ENCODE measurements at regions not wholly inside any gene's neighbourhood (a gene's known extent, or its start where the extent isn't known, plus 50 kb on each side); places are given as distances from the start of the nearest gene placed in this dataset.

- no peaks in the 10 kb centered on the region for H3K4me1 ChIP-seq
- no peak for DNase-seq
- H3K27me3 ChIP-seq: no peaks in the 10 kb centered on the region
- in situ Hi-C loops (cut with MboI; ENCODE audit: low sequenced_read_pairs in 4 of 4) (no loop called here), intact Hi-C loops (cut with DNase I; ENCODE audit: low total_unique reads) (no loop called here)
- no peak overlapping the region for H3K4me3 ChIP-seq
- no peak overlapping the region for H3K27ac ChIP-seq
- no peaks in the 10 kb centered on the region for H3K9me3 ChIP-seq
- no peak for TF ChIP-seq CTCF (IDR thresholded peaks at IDR 0.05 in 4 of 5, conservative IDR thresholded peaks at IDR 0.05 in 1 of 5)
- TF ChIP-seq POLR2A (IDR thresholded peaks at IDR 0.05): no peak
- no peaks in the 10 kb centered on the region for H3K36me3 ChIP-seq
- ATAC-seq: no peak
These were observed 144.2 kb upstream of the ARL4C start for GRCh38 chr2:234641086-234641485.

GRCh38 chr2:234640657-234641056 is 143.8 kb upstream of the ARL4C start:
- ATAC-seq: no peak
- Histone ChIP-seq H3K9me3 (no peaks in the 10 kb centered on the region), H3K36me3 (no peaks in the 10 kb centered on the region), H3K4me3 (no peak overlapping the region), H3K27ac (no peak overlapping the region), H3K27me3 (no peaks in the 10 kb centered on the region), H3K4me1 (no peaks in the 10 kb centered on the region)
- TF ChIP-seq POLR2A (IDR thresholded peaks at IDR 0.05) (no peak), CTCF (IDR thresholded peaks at IDR 0.05 in 4 of 5, conservative IDR thresholded peaks at IDR 0.05 in 1 of 5) (no peak)
- no peak for DNase-seq
- intact Hi-C loops (cut with DNase I; ENCODE audit: low total_unique reads) (no loop called here), in situ Hi-C loops (cut with MboI; ENCODE audit: low sequenced_read_pairs in 4 of 4) (no loop called here)

GRCh38 chr2:234638966-234639365 is 142.1 kb upstream of the ARL4C start:
- Histone ChIP-seq H3K4me1 (no peaks in the 10 kb centered on the region), H3K36me3 (no peaks in the 10 kb centered on the region), H3K4me3 (no peak overlapping the region), H3K27me3 (no peaks in the 10 kb centered on the region), H3K9me3 (no peaks in the 10 kb centered on the region), H3K27ac (no peak overlapping the region)
- ATAC-seq (no peak), DNase-seq (no peak)
- in situ Hi-C loops (cut with MboI; ENCODE audit: low sequenced_read_pairs in 4 of 4) (no loop called here), intact Hi-C loops (cut with DNase I; ENCODE audit: low total_unique reads) (no loop called here)
- TF ChIP-seq CTCF (IDR thresholded peaks at IDR 0.05 in 4 of 5, conservative IDR thresholded peaks at IDR 0.05 in 1 of 5) (no peak), POLR2A (IDR thresholded peaks at IDR 0.05) (no peak)

GRCh38 chr2:234635284-234635683 is 138.4 kb upstream of the ARL4C start:
- TF ChIP-seq POLR2A (IDR thresholded peaks at IDR 0.05) (no peak), CTCF (IDR thresholded peaks at IDR 0.05 in 4 of 5, conservative IDR thresholded peaks at IDR 0.05 in 1 of 5) (no peak)
- in situ Hi-C loops (cut with MboI; ENCODE audit: low sequenced_read_pairs in 4 of 4) (no loop called here), intact Hi-C loops (cut with DNase I; ENCODE audit: low total_unique reads) (no loop called here)
- Histone ChIP-seq H3K27ac (no peak overlapping the region), H3K4me1 (no peaks in the 10 kb centered on the region), H3K36me3 (no peaks in the 10 kb centered on the region), H3K4me3 (no peak overlapping the region), H3K27me3 (peaks cover 0 to 10% (median 6%) of the 10 kb centered on the region in 3 donors), H3K9me3 (no peaks in the 10 kb centered on the region)
- ATAC-seq (no peak), DNase-seq (no peak)

GRCh38 chr2:234633581-234634230 is 136.8 kb upstream of the ARL4C start:
- ATAC-seq: no peak
- DNase-seq: no peak
- Histone ChIP-seq H3K36me3 (no peaks in the 10 kb centered on the region), H3K27ac (no peak overlapping the region), H3K27me3 (peaks cover 0 to 10% (median 6%) of the 10 kb centered on the region in 3 donors), H3K4me3 (no peak overlapping the region), H3K9me3 (no peaks in the 10 kb centered on the region), H3K4me1 (no peaks in the 10 kb centered on the region)
- TF ChIP-seq POLR2A (IDR thresholded peaks at IDR 0.05) (no peak), CTCF (IDR thresholded peaks at IDR 0.05 in 4 of 5, conservative IDR thresholded peaks at IDR 0.05 in 1 of 5) (no peak)
- intact Hi-C loops (cut with DNase I; ENCODE audit: low total_unique reads) (no loop called here), in situ Hi-C loops (cut with MboI; ENCODE audit: low sequenced_read_pairs in 4 of 4) (no loop called here)
